ENCODE measurements at regions not wholly inside any gene's neighbourhood (a gene's known extent, or its start where the extent isn't known, plus 50 kb on each side); places are given as distances from the start of the nearest gene placed in this dataset.
A peak's percentile ranks its signal among the peaks of the same experiment; 100 is the strongest.

DNA sequence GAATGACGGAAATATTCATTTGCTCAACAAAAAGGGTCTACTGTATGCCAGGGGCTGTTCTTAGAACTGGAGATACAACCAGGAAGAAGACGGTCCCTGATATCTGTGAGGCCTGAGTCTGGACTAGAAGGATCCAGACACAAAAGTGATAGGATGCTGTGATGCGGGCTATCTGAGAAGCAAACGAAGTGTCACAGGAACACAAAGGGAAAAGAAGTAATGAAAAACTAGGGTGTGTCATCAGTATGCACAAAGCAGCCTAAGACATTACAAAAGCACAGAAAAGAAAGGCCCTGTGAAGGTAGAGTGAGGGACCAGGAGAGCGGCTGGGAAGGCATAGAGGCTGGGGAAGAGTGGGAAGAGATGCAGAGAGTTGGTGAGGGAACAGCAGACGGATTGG, 63.3 kb upstream of the C3orf80 start:
- H3K4me3 ChIP-seq (ENCODE audit: extremely low read depth in 1 of 4, insufficient read depth in 2 of 4, low read depth in 3 of 4, low read length in 4 of 4): no peak overlapping the region
- H3K79me1 ChIP-seq (ENCODE audit: low read depth, low read length): no peaks in the 10 kb centered on the region
- H3K27me3 ChIP-seq (replicated peaks in 1 of 4; ENCODE audit: control insufficient read depth in 3 of 4, extremely low read depth in 1 of 4, insufficient read depth in 3 of 4, low read length in 3 of 4): no peaks in the 10 kb centered on the region
- H4K5ac ChIP-seq (ENCODE audit: insufficient read length, low read depth, low read length): no peak overlapping the region
- peak overlapping the region; percentile 2; the same call in 1 of the 2 replicates for H2BK15ac ChIP-seq (ENCODE audit: low read length)
- no peak overlapping the region; a peak in 1 of 4 replicates for H3K4me2 ChIP-seq (ENCODE audit: insufficient read depth in 1 of 2, low read depth in 2 of 2, low read length in 2 of 2)
- no peaks in the 10 kb centered on the region for H3K23me2 ChIP-seq (ENCODE audit: low read depth, low read length)
- H3K18ac ChIP-seq (ENCODE audit: extremely low read depth, low read length): no peak overlapping the region
- peak overlapping the region; percentile 94 for H2BK12ac ChIP-seq (ENCODE audit: low read depth, low read length)
- H3K79me2 ChIP-seq (ENCODE audit: control insufficient read depth in 1 of 2, insufficient read depth in 2 of 2, low read length in 2 of 2): no peaks in the 10 kb centered on the region
- H3K14ac ChIP-seq (ENCODE audit: insufficient read length): no peak overlapping the region
- no peak overlapping the region for H4K8ac ChIP-seq (ENCODE audit: extremely low read depth, insufficient read depth, low read length)
- peaks cover 0 to 12% (median 4%) of the 10 kb centered on the region in 4 experiments; a peak in 6 of 7 replicates for H3K4me1 ChIP-seq (replicated peaks in 1 of 4; ENCODE audit: control insufficient read depth in 3 of 4, insufficient read depth in 4 of 4, low read length in 3 of 4)
- H2BK5ac ChIP-seq (ENCODE audit: low read depth, low read length): no peak overlapping the region
- CTCF ChIA-PET (ENCODE audit: partially characterized antibody): interaction anchor here (1.0 to 3.1 kb wide), 10 partner anchors 8 to 253 kb away, joined by 3 to 14 read pairs (median 6); no protein-coding TSS in a partner anchor
- DNase-seq (ENCODE audit: low read depth in 1 of 2, low spot score in 2 of 2) (no peak), FAIRE-seq (no peak)
- no peak overlapping the region for H3K56ac ChIP-seq (replicated peaks; ENCODE audit: insufficient read length, low read depth, low read length)
- H2BK120ac ChIP-seq (replicated peaks; ENCODE audit: low read depth, low read length): no peak overlapping the region
- H2AK5ac ChIP-seq (ENCODE audit: low read depth, low read length): no peak overlapping the region
- H3K9me3 ChIP-seq (ENCODE audit: insufficient read depth in 2 of 2, low read depth in 1 of 2, low read length in 1 of 2): no peaks in the 10 kb centered on the region
- no peak overlapping the region for H3K9ac ChIP-seq (replicated peaks in 1 of 4; ENCODE audit: extremely low read depth in 1 of 4, low read depth in 3 of 4, low read length in 3 of 4)
- no peak overlapping the region for H3K4ac ChIP-seq (replicated peaks; ENCODE audit: insufficient read length, low read depth, low read length)
- H3K23ac ChIP-seq (ENCODE audit: insufficient read length): no peak overlapping the region
- H4K20me1 ChIP-seq (replicated peaks in 1 of 2; ENCODE audit: control insufficient read depth in 1 of 2, insufficient read depth in 2 of 2, low read length in 2 of 2): no peaks in the 10 kb centered on the region
- peak overlapping the region; percentile 10; the same call in 1 of the 2 replicates for H3K27ac ChIP-seq (ENCODE audit: low read depth, low read length)
- 89 to 100% methylated on average over 1 to 6 of the region's 6 CpGs for WGBS, 2 experiments (ENCODE audit: extremely low coverage in 1 of 2, insufficient coverage in 1 of 2, insufficient read length in 1 of 2, insufficient replicate concordance in 2 of 2, low coverage in 1 of 2, low lambda C conversion rate in 2 of 2, missing lambda C conversion rate in 1 of 2)
- no peak overlapping the region for H2BK20ac ChIP-seq (ENCODE audit: low read length)
- no peaks in the 10 kb centered on the region for H3K36me3 ChIP-seq (ENCODE audit: control insufficient read depth in 2 of 4, insufficient read depth in 4 of 4, low read length in 3 of 4)
- no peak for TF ChIP-seq TAF1 (IDR thresholded peaks at IDR 0.05; ENCODE audit: low read depth, low read length)
- TF ChIP-seq CHD2 (IDR thresholded peaks at IDR 0.05; ENCODE audit: low read length): no peak
- no peak for TF ChIP-seq YY1 (IDR thresholded peaks at IDR 0.05; ENCODE audit: low read depth, low read length)
- TF ChIP-seq CTBP2 (IDR thresholded peaks at IDR 0.05; ENCODE audit: borderline replicate concordance, insufficient read depth, insufficient read length, low read length): no peak
- no peak for TF ChIP-seq EP300 (IDR thresholded peaks at IDR 0.05; ENCODE audit: borderline replicate concordance in 1 of 2, low read depth in 2 of 2, low read length in 2 of 2)
- no peak for TF ChIP-seq SIRT6 (IDR thresholded peaks at IDR 0.05; ENCODE audit: low read length)
- TF ChIP-seq RAD21 (IDR thresholded peaks at IDR 0.05 in 1 of 2, conservative IDR thresholded peaks at IDR 0.05 in 1 of 2; ENCODE audit: low read depth in 2 of 2, low read length in 2 of 2): no peak
- peak overlapping the region; percentile 79 for H2AFZ ChIP-seq (ENCODE audit: low read length)
- H4K91ac ChIP-seq (replicated peaks; ENCODE audit: insufficient read length, low read length): no peak overlapping the region
- POLR2A ChIA-PET (ENCODE audit: partially characterized antibody): interaction anchor here (0.9 kb wide), 1 partner anchor 238 kb away, joined by 3 read pairs; the partner anchor contains the start of gene SMC4

Data from H1 (cell line).